WERI-Rb-1 (cell line): ENCODE measurements at regions not wholly inside any gene's neighbourhood (a gene's known extent, or its start where the extent isn't known, plus 50 kb on each side); places are given as distances from the start of the nearest gene placed in this dataset.
"Not testable (repeated sequence)": the region's sequence is repeated elsewhere in the genome, so short reads cannot be mapped to it uniquely, and the experiment has no call there.

Experiments used
- DNase-seq: peaks from one replicate; pipeline ENCODE4 v3.0.0-alpha.2; 2020
- H3K27ac ChIP-seq: fragments of 250-450 bp; sonication (Bioruptor Pico); 2 replicates; pipeline ENCODE4 v1.5.1; 2020; ENCODE audit warnings: mild to moderate bottlenecking, moderate library complexity
- H3K27me3 ChIP-seq: fragments of 250-450 bp; sonication (Bioruptor Pico); 2 replicates; pipeline ENCODE4 v1.5.1; 2021; ENCODE audit warnings: mild to moderate bottlenecking, low read depth, moderate library complexity; ENCODE audit not compliant: insufficient read depth, severe bottlenecking
- H3K36me3 ChIP-seq: fragments of 250-450 bp; sonication (Bioruptor Pico); 2 replicates; pipeline ENCODE4 v1.5.1; 2020; ENCODE audit warnings: mild to moderate bottlenecking, moderate library complexity
- H3K4me3 ChIP-seq: 2 replicates; pipeline ENCODE4 v1.5.1; 2011; ENCODE audit warnings: low read depth, mild to moderate bottlenecking, control low read depth, low read length
- H3K9me3 ChIP-seq: fragments of 250-450 bp; sonication (Bioruptor Pico); 2 replicates; pipeline ENCODE4 v1.5.1; 2021; ENCODE audit warnings: mild to moderate bottlenecking, moderate library complexity; ENCODE audit not compliant: severe bottlenecking
- TF ChIP-seq, protein P1 (sequence below): IDR thresholded peaks from 2 replicates; pipeline ENCODE4 v1.5.1; 2011; ENCODE audit warnings: low read depth, mild to moderate bottlenecking, control low read depth, inconsistent platforms, low read length

GRCh38 chrX:139475432-139475831 is 55.1 kb upstream of the F9 start:
- peaks cover 19% of the 10 kb centered on the region for H3K27me3 ChIP-seq
- DNase-seq, result no peak
- no peak overlapping the region for H3K27ac ChIP-seq
- no peaks in the 10 kb centered on the region for H3K36me3 ChIP-seq
- H3K4me3 ChIP-seq, result no peak overlapping the region
- TF ChIP-seq, protein P1, sequence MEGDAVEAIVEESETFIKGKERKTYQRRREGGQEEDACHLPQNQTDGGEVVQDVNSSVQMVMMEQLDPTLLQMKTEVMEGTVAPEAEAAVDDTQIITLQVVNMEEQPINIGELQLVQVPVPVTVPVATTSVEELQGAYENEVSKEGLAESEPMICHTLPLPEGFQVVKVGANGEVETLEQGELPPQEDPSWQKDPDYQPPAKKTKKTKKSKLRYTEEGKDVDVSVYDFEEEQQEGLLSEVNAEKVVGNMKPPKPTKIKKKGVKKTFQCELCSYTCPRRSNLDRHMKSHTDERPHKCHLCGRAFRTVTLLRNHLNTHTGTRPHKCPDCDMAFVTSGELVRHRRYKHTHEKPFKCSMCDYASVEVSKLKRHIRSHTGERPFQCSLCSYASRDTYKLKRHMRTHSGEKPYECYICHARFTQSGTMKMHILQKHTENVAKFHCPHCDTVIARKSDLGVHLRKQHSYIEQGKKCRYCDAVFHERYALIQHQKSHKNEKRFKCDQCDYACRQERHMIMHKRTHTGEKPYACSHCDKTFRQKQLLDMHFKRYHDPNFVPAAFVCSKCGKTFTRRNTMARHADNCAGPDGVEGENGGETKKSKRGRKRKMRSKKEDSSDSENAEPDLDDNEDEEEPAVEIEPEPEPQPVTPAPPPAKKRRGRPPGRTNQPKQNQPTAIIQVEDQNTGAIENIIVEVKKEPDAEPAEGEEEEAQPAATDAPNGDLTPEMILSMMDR, result no peak
- no peaks in the 10 kb centered on the region for H3K9me3 ChIP-seq

DNA sequence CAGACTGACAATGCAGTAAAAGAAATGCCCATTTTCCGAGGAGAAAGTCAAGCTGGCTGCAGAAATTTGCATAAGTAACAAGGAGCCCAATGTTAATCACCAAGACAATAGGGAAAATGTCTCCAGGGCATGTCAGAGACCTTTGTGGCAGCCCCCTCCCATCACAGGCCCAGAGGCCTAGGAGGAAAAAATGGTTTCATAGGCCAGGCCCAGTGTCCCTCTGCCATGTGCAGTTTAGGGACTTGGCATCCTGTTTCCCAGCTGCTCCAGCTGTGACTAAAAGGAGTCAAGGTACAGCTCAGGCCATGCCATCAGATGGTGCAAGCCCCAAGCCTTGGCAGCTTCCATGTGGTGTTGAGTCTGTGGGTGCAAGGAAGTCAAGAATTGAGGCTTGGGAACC is 68.6 kb upstream of the F9 start:
- H3K27ac ChIP-seq, DNase-seq, H3K4me3 ChIP-seq, H3K27me3 ChIP-seq, H3K36me3 ChIP-seq, H3K9me3 ChIP-seq: not testable (repeated sequence)

GRCh38 chrX:139454743-139455142 is 75.8 kb upstream of the F9 start:
- Histone ChIP-seq H3K36me3 (no peaks in the 10 kb centered on the region), H3K4me3 (no peak overlapping the region), H3K9me3 (no peaks in the 10 kb centered on the region), H3K27me3 (peaks cover 4% of the 10 kb centered on the region), H3K27ac (no peak overlapping the region)
- TF ChIP-seq, protein P1, result no peak
- no peak for DNase-seq

DNA sequence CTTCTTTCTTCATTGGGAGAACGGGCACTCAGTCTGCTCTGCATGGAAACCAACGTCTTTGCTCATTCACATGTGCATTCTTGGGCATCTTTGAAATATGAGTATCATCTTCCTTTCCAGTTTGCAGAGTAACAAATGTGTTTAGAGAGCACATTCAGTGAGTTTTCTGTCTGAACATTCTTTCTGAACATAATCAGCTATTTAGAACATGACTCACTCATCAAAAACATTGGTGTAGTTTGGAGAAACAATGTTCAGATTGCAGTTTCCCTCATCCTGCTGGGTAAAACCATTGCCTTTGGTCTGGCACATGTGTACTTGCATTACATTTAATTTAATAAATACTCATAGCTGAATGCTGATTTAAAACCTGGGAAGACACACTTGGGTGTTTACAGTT is 81.5 kb upstream of the F9 start:
- no peak overlapping the region for H3K27ac ChIP-seq
- TF ChIP-seq, protein P1, result no peak
- no peaks in the 10 kb centered on the region for H3K36me3 ChIP-seq
- H3K27me3 ChIP-seq, result peaks cover 5% of the 10 kb centered on the region
- no peaks in the 10 kb centered on the region for H3K9me3 ChIP-seq
- DNase-seq, result no peak
- no peak overlapping the region for H3K4me3 ChIP-seq

DNA sequence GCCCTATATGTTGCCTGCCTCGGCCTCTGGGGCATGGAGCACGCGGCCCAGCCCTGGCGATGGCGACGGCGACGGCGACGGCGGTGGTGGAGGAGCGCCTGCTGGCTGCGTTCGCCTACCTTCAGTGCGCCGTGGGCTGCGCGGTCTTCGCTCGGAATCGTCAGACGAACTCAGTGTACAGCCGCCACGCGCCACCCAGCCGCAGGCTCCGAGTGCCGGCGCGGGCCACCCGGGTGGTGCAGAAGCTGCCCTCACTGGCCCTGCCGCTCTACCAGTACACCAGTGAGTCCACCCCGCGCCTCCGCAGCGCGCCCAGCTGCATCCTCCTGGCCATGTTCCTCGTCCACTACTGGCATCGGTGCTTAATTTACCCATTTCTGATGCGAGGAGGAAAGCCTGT is 83.7 kb upstream of the F9 start:
- H3K36me3 ChIP-seq, result no peaks in the 10 kb centered on the region
- no peak for DNase-seq
- no peak overlapping the region for H3K4me3 ChIP-seq
- no peak overlapping the region for H3K27ac ChIP-seq
- peaks cover 8% of the 10 kb centered on the region for H3K27me3 ChIP-seq
- no peaks in the 10 kb centered on the region for H3K9me3 ChIP-seq
- TF ChIP-seq, protein P1, result no peak

DNA sequence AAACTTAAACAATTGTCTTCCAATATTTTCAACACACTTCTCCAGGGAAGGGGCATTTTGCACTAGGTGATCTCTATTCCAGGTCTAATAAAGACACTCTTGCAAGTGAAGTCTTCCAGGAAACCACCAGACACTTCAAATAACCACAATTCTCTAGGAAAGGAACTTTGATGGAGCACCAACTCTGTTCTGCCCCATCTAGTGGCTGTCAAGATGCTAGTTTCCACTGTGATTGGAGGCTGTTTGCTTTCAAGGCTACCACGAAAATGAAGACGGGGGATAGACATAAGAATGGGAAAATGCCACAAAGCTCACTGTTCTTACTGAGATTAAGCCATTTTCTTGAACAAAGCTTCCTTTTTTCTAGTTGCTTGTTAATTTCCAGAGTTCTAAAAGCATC is 100.6 kb upstream of the F9 start:
- DNase-seq, result no peak
- Histone ChIP-seq H3K4me3 (no peak overlapping the region), H3K36me3 (no peaks in the 10 kb centered on the region), H3K27ac (no peak overlapping the region), H3K9me3 (no peaks in the 10 kb centered on the region), H3K27me3 (peaks cover 7% of the 10 kb centered on the region)
- TF ChIP-seq, protein P1, result no peak
